NCI-H2196 (cell line): ENCODE measurements at regions not wholly inside any gene's neighbourhood (a gene's known extent, or its start where the extent isn't known, plus 50 kb on each side); places are given as distances from the start of the nearest gene placed in this dataset.
A peak's percentile ranks its signal among the peaks of the same experiment; 100 is the strongest.
"Not testable (repeated sequence)": the region's sequence is repeated elsewhere in the genome, so short reads cannot be mapped to it uniquely, and the experiment has no call there.

Source experiments
- DNase-seq: peaks from one replicate; lab custom pipeline; 2025; ENCODE audit not compliant: unreplicated experiment; lab: John Stamatoyannopoulos, UW

- no peak for DNase-seq
These were observed 362.4 kb downstream of the ADCYAP1 start for GRCh38 chr18:1267021-1267420.

GRCh38 chr18:1270081-1270480 is 365.4 kb downstream of the ADCYAP1 start:
- peak; percentile 12 for DNase-seq

- no peak for DNase-seq
These were observed 368.8 kb downstream of the ADCYAP1 start for GRCh38 chr18:1273469-1273868.

- DNase-seq: peak; percentile 24
These were observed 387.5 kb downstream of the ADCYAP1 start for GRCh38 chr18:1292167-1292566.

GRCh38 chr18:1294229-1294628 is 389.6 kb downstream of the ADCYAP1 start:
- no peak for DNase-seq

- DNase-seq: no peak
These were observed 391.6 kb downstream of the ADCYAP1 start for GRCh38 chr18:1296237-1296636.

- DNase-seq: peak; percentile 35
These were observed 398.2 kb downstream of the ADCYAP1 start for GRCh38 chr18:1302861-1303260.

DNA sequence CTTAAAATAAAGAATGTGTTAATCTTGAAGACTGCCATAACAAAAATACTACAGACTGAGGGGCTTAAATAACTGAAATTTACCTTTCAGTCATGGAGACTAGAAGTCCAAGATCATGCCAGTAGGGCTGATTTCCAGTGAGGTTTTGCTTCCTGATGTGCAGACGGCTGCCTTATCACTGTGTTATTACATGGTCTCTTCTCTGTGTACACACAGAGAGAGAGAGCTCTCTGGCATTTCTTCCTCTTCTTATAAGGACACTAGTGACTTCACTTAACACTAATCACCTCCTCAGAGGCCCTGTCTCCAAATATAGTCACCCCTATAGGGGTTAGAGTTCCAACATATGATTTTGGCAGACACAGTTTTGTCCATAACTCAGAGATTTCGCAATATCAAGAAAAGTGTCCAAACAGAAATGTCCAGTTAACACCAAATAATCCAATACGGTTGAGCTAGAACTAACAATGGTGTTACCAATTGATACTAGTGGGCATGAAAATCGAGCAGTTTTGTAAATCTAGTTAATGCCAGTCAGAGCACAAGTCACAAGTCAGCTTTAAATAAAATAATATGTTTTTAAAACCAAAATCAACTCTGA is 399.8 kb downstream of the ADCYAP1 start:
- no peak for DNase-seq

DNA sequence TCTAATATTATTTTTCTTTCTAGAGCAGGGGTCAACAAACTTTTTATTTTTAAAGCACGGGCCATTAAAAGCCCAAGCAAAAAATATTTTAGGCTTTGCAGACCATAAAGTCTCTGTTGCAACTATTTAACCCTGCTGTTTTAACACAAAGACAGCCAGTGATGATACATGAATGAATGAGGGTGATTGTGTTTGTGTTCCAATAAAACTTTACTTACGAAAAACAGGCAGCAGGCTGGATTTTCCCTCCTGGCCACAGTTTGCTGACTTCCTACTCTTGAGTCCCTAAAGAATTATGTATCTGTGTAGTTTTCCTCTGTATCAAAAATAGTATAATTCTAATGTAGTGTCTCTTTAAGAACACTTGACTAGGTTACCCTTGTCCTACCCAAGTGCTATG is 402.0 kb downstream of the ADCYAP1 start:
- no peak for DNase-seq

- DNase-seq: no peak
These were observed 404.0 kb downstream of the ADCYAP1 start for GRCh38 chr18:1308686-1309085.

- DNase-seq: no peak
These were observed 406.7 kb downstream of the ADCYAP1 start for GRCh38 chr18:1311376-1311775.

- DNase-seq: not testable (repeated sequence)
These were observed 430.7 kb downstream of the ADCYAP1 start for GRCh38 chr18:1335345-1335744.

GRCh38 chr18:1350931-1351450 is 446.3 kb downstream of the ADCYAP1 start:
- DNase-seq: no peak

DNA sequence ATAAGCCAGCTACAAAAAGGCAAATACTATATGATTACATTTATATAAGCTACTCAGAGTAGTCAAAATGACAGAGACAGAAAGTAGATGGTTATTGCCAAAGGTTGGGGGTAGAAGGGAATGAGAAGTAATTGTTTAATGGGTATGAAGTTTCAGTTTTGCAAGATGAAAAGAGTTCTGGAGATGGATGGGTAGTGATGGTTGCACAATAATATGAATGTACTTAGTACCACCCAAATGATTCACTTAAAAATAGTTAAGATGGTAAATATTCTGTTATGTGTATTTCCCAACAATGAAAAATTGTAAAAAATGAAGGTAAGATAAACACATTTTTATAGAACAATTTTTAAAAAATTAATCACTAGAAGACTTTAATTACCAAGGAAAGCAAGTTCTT is 448.4 kb downstream of the ADCYAP1 start:
- DNase-seq: no peak

- DNase-seq: no peak
These were observed 453.1 kb downstream of the ADCYAP1 start for GRCh38 chr18:1357724-1358123.

DNA sequence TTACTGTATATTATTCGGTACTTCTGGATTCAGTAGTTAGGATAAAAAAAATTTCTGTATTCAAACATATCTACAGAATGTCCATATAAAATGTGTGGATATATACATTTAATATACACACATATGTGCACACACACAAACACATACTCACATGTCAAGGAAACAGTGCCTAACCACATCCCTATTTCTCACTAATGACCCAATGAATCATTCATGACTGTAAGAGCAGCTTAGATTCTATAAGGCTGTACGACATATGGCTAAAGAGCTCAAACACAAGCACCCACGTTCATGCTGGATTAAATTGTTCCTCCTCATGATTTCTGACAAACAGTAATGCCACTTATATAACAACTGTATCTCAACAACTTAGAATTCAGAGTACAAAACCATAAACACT is 457.3 kb downstream of the ADCYAP1 start:
- DNase-seq: no peak

DNA sequence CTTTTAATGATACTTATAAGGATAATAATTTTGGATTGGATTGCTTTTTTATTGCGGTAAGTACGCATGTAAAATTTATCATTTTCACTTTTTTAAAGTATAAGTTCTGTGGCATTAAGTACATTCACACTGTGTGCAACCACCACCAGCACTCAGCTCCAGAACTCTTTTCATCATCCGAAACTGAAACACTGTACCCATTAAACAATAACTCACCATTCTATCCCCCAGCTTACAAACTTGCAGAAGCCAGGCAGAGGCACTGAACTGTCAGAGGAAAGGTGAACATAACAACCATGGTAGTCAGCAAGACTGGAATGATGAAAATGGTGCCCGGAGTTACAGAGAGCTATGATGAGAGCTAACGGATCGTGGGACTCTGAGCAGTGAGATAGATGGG is 465.9 kb downstream of the ADCYAP1 start:
- DNase-seq: no peak

DNA sequence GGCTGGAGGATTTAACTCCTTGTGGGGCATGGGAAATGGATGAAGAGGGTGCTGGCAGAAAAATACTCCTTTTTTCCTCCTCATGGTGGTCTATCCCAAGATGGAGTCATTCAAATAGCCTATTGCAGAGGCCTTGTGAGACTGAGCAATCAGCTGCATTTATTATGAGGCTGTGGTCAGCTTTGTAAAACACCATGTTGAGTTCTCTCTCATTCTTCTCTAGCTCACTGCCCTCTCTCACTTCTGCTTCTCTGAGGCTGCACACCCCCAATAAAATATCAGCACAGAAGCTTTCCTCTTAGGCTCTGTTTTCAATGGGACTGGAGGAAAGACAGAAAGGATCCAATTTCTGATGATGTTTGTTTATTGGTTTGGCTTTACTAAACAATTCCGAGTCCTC is 467.1 kb downstream of the ADCYAP1 start:
- DNase-seq: no peak

DNA sequence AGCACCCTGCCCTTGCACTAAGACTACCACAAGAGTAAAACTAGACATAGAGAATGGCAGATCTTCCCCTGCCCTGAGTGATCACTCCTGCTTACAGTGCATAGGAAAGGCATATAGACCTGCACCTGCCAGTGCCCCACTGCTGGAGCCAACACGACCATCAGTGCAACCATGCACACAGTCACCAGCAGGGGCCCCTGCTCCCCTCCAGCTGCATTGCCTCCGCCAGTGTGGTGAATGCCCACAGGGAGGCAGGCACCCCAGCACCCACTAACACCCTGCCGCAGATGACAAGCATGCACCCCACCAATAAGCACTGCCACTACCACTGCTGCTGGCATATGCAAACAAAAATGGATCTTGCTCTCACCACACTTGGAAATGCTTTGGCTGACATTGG is 478.8 kb downstream of the ADCYAP1 start:
- DNase-seq: no peak

DNA sequence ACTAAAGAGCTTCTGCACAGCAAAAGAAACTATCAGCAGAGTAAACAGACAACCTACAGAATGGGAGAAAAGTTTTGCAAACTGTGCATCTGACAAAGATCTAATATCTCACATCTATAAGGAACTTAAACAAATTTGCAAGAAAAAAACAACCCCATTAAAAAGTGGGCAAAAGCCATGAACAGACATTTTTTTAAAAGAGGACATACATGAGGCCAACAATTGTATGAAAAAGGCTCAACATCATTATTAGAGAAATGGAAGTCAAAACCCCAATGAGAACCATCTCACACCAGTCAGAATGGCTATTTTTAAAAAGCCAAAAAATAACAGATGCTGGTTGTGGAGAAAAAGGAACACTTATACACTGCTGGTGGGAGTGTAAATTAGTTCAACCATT is 483.8 kb downstream of the ADCYAP1 start:
- not testable (repeated sequence) for DNase-seq

- DNase-seq: peak; percentile 35
These were observed 487.4 kb downstream of the ADCYAP1 start for GRCh38 chr18:1392046-1392445.

DNA sequence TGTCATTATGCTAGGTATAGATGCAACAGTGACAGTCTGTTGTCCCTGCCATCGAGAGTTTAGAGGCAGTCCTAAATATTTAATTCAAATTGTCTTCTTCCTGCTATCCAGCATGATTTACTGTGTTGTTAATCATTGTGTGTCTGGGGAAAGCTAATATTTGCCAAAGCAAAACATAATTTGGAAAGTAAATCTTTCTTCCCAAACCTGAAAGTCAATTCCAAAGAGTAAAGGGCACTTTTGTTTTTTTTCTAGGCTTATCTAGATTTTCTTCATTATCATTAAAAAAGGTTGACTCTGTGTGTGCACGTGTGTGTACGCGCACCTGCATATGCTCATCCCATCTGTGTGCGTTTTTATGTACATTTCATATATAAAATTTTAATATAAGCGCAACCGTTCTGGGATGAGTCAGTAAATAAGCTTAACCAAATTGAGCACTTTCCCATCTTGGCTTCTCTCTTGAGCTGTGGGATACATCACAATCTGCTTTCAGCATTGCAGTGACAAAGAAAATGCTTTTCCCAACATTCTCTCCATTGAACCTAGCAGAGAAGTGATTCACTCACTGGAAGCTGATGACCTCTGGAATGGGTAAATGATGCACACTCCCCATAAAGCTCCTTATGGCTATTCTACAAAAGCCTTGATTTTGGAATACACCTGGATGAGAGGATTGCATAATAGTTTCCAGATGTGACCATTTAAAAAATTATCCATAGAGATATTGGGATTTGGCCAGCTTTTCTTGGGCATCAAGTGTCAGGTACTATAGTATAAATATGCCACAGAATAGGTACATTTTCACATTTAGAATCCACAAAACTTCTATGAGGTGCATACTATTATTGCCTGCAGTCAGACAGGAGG is 488.4 kb downstream of the ADCYAP1 start:
- DNase-seq: no peak
